ENCODE measurements at regions not wholly inside any gene's neighbourhood (a gene's known extent, or its start where the extent isn't known, plus 50 kb on each side); places are given as distances from the start of the nearest gene placed in this dataset.

DNA sequence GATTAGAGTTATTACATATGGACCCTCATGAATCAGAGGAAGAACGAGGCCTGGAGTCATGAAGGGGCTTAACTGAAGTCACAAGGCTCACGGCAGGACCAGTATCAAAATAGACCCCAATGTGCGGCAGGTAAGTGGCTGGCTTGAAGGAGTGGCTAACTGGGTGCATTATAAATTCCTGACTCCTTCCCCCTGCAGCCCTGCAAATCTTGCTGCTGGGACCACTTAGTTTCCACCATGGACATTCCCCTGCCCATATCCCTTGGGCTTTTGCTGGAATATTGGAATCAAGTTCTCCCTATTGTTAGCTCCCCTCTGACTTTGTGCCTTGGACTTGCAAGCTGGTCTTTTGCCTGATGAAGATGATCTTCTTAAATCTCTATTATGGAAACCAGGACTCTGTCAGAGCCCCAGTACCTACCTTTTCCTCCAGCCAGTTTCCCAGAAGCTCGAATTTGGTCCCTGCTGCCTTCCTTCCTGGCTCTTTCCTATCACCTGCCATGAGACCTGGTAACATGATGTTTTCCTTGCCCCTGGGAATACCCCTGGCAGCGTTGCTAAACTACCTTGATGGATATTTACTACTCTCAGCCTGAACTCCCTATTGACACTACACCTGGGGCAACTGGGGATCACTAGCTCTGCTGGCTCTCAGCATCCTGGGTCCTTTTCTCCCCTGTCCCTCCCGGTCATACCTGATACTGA is 156.0 kb upstream of the JUN start:
- DNase-seq (ENCODE audit: low read depth in 2 of 2): no peak
- TF ChIP-seq, protein P1, sequence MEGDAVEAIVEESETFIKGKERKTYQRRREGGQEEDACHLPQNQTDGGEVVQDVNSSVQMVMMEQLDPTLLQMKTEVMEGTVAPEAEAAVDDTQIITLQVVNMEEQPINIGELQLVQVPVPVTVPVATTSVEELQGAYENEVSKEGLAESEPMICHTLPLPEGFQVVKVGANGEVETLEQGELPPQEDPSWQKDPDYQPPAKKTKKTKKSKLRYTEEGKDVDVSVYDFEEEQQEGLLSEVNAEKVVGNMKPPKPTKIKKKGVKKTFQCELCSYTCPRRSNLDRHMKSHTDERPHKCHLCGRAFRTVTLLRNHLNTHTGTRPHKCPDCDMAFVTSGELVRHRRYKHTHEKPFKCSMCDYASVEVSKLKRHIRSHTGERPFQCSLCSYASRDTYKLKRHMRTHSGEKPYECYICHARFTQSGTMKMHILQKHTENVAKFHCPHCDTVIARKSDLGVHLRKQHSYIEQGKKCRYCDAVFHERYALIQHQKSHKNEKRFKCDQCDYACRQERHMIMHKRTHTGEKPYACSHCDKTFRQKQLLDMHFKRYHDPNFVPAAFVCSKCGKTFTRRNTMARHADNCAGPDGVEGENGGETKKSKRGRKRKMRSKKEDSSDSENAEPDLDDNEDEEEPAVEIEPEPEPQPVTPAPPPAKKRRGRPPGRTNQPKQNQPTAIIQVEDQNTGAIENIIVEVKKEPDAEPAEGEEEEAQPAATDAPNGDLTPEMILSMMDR (IDR thresholded peaks at IDR 0.05; ENCODE audit: low read depth, low read length): no peak
- no peak overlapping the region for H3K4me3 ChIP-seq (replicated peaks in 1 of 2; ENCODE audit: low read depth in 2 of 2, low read length in 2 of 2)

DNA sequence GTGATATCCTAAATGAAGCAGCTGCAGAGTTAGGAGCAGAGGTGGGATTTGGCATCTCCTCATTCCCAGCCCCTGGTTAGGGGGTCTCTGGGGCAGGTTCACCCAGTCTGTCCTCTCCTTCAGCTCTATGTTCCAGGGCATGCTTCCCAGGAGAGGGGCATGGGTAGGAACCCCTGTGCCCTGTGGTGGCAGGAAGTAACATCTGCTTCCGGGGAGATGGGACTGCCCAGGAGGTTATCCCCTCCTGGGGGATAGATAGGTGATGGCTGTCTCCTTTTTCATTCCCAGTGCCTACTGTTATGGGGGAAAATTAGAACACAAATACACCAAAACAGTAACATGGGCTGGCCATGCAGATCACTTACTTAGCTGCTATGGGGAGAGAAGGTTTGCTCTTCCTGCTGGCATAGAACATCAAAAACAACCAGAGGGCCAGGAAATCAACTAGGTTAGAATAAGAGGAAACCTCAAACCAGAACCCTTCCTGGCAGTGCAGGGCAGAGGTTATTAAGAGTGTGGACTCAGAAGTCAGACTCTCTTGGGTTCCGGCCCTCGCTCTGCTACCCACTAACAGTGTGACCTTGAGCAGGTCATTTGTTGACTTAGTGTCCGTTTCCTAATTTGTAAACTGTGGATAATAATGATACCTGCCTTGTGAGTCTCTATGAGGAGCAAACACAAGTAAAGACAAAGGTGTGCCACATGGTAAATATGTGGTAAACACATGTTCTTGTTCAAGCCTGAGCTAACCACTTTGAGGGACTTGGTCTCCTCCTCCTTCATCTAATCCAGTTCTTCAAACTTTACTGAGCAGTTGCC is 157.8 kb upstream of the JUN start:
- no peak overlapping the region for H3K4me3 ChIP-seq (replicated peaks in 1 of 2; ENCODE audit: low read depth in 2 of 2, low read length in 2 of 2)
- DNase-seq (ENCODE audit: low read depth in 2 of 2): no peak

DNA sequence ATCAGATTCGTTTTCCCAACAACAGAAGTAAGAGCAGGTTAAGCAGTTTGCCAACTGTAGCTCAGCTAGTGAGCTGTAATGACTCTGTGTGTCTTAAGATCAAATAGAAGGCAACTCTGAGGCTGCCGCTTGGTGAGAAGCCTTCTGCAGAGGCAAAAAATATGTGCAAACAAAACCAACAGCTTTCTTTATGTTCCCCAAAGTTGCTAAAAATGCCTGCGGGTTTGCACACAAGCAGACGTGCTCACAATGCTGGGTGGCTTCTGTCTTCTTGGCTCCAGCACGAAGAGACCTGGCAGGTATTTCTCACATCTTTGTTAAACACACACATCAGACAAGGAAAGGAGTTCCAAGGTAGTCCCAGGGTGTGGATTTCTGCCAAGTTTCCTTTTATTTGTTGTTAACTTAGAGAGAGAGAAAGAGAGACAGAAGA is 158.9 kb upstream of the JUN start:
- TF ChIP-seq, protein P1 (IDR thresholded peaks at IDR 0.05; ENCODE audit: low read depth, low read length): no peak
- no peak overlapping the region for H3K4me3 ChIP-seq (replicated peaks in 1 of 2; ENCODE audit: low read depth in 2 of 2, low read length in 2 of 2)
- no peak for DNase-seq (ENCODE audit: low read depth in 2 of 2)

More for the DNA sequence above, 157.8 kb upstream of the JUN start:
- TF ChIP-seq, protein P1 (IDR thresholded peaks at IDR 0.05; ENCODE audit: low read depth, low read length): no peak

- TF ChIP-seq, protein P1 (IDR thresholded peaks at IDR 0.05; ENCODE audit: low read depth, low read length): no peak
- no peak overlapping the region for H3K4me3 ChIP-seq (replicated peaks in 1 of 2; ENCODE audit: low read depth in 2 of 2, low read length in 2 of 2)
- no peak for DNase-seq (ENCODE audit: low read depth in 2 of 2)
Observed at GRCh38 chr1:58943776-58944175, 159.9 kb upstream of the JUN start.

- TF ChIP-seq, protein P1 (IDR thresholded peaks at IDR 0.05; ENCODE audit: low read depth, low read length): no peak
- no peak overlapping the region for H3K4me3 ChIP-seq (replicated peaks in 1 of 2; ENCODE audit: low read depth in 2 of 2, low read length in 2 of 2)
- no peak for DNase-seq (ENCODE audit: low read depth in 2 of 2)
Observed at GRCh38 chr1:58944439-58944838, 160.6 kb upstream of the JUN start.

- TF ChIP-seq, protein P1 (IDR thresholded peaks at IDR 0.05; ENCODE audit: low read depth, low read length): no peak
Observed at GRCh38 chr1:58946390-58946789, 162.5 kb upstream of the JUN start.

More at GRCh38 chr1:58946390-58946789, 162.5 kb upstream of the JUN start:
- H3K4me3 ChIP-seq (replicated peaks in 1 of 2; ENCODE audit: low read depth in 2 of 2, low read length in 2 of 2): no peak overlapping the region
- no peak for DNase-seq (ENCODE audit: low read depth in 2 of 2)

All from cardiac fibroblast (primary cell).